SK-N-SH (cell line): ENCODE measurements at regions not wholly inside any gene's neighbourhood (a gene's known extent, or its start where the extent isn't known, plus 50 kb on each side); places are given as distances from the start of the nearest gene placed in this dataset.

Experiments
- CTCF ChIA-PET: fragments of 300-600, 350-600 bp; formaldehyde crosslinking; extraction: SDS; loops from one replicate; lab custom pipeline; 2021; lab: Yijun Ruan, JAX
- POLR2A ChIA-PET: fragments of 350-600 bp; sonication (Branson Sonifier 250); formaldehyde crosslinking; extraction: SDS; loops from one replicate; lab custom pipeline; 2020; ENCODE audit warnings: antibody characterized with exemption, inconsistent platforms; lab: Yijun Ruan, JAX
- DNase-seq: peaks from one replicate; pipeline ENCODE4 v3.0.0; 2012
- H2AFZ ChIP-seq: fragments of 200-600 bp; sonication (generic); 2 replicates; pipeline ENCODE4 v1.8.1; 2016; ENCODE audit warnings: antibody characterized with exemption, mild to moderate bottlenecking, low read depth
- H3F3A ChIP-seq: fragments of 200-600 bp; sonication (generic); replicated peaks from 2 replicates; pipeline ENCODE3; 2016; ENCODE audit warnings: antibody characterized with exemption, mild to moderate bottlenecking; ENCODE audit not compliant: insufficient read depth
- H3K27ac ChIP-seq, 2 experiments: fragments of 200-500 bp in 1 of 2; fragments of 200-600 bp in 1 of 2; sonication (Bioruptor generic) in 1 of 2; sonication (generic), shearing (Covaris generic) in 1 of 2; 2 replicates each; pipeline versions ENCODE4 v1.5.1 to v1.6.1; 2014 to 2016; ENCODE audit warnings: low read depth in 2 of 2, inconsistent platforms in 1 of 2, low read length in 1 of 2, mild to moderate bottlenecking in 1 of 2, mixed read lengths in 1 of 2
- H3K27me3 ChIP-seq: fragments of 200-600 bp; sonication (generic), shearing (Covaris generic); 2 replicates; pipeline ENCODE4 v1.6.1; 2016; ENCODE audit warnings: mixed run types; ENCODE audit not compliant: insufficient read depth
- H3K36me3 ChIP-seq, 2 experiments: fragments of 200-500 bp in 1 of 2; fragments of 200-600 bp in 1 of 2; sonication (Bioruptor generic) in 1 of 2; sonication (generic) in 1 of 2; replicated peaks in 1 of 2; 2 replicates each; pipeline versions ENCODE3 to v1.5.1; 2014 to 2016; ENCODE audit warnings: low read length in 1 of 2, mild to moderate bottlenecking in 1 of 2; ENCODE audit not compliant: insufficient read depth in 2 of 2, control insufficient read depth in 1 of 2
- H3K4me1 ChIP-seq, 2 experiments: fragments of 200-500 bp in 1 of 2; fragments of 200-600 bp in 1 of 2; sonication (Bioruptor generic) in 1 of 2; sonication (generic), shearing (Covaris generic) in 1 of 2; 2 replicates each; pipeline versions ENCODE4 v1.5.1 to v1.6.1; 2014 to 2016; ENCODE audit warnings: low read depth in 1 of 2, low read length in 1 of 2, mixed run types in 1 of 2; ENCODE audit not compliant: insufficient read depth in 2 of 2, control insufficient read depth in 1 of 2
- H3K4me2 ChIP-seq: fragments of 200-600 bp; sonication (generic), shearing (Covaris generic); 2 replicates; pipeline ENCODE4 v1.6.1; 2017; ENCODE audit warnings: mixed run types
- H3K4me3 ChIP-seq, 2 experiments: fragments of 200-500 bp in 1 of 2; fragments of 200-600 bp in 1 of 2; sonication (Bioruptor generic) in 1 of 2; sonication (generic), shearing (Covaris generic) in 1 of 2; 2 replicates each; pipeline versions ENCODE4 v1.5.1 to v1.8.1; 2014 to 2016; ENCODE audit warnings: low read depth in 2 of 2, inconsistent platforms in 1 of 2, low read length in 1 of 2, mild to moderate bottlenecking in 1 of 2, mixed read lengths in 1 of 2, moderate library complexity in 1 of 2
- H3K79me2 ChIP-seq: fragments of 200-600 bp; sonication (generic); 2 replicates; pipeline ENCODE4 v1.8.1; 2017; ENCODE audit warnings: mild to moderate bottlenecking; ENCODE audit not compliant: insufficient read depth
- H3K9ac ChIP-seq: fragments of 200-600 bp; sonication (generic); 2 replicates; pipeline ENCODE4 v1.6.1; 2017; ENCODE audit warnings: mixed run types
- H3K9me2 ChIP-seq: fragments of 200-600 bp; sonication (generic); 2 replicates; pipeline ENCODE4 v1.6.1; 2017; ENCODE audit warnings: mixed run types
- H3K9me3 ChIP-seq: fragments of 200-600 bp; sonication (generic); 2 replicates; pipeline ENCODE4 v1.6.1; 2017; ENCODE audit warnings: mixed run types, mild to moderate bottlenecking, moderate library complexity
- H4K20me1 ChIP-seq: fragments of 200-600 bp; sonication (generic); 2 replicates; pipeline ENCODE4 v1.6.1; 2017; ENCODE audit warnings: mild to moderate bottlenecking, mixed run types; ENCODE audit not compliant: insufficient read depth
- CHD2 ChIP-seq: fragments of 150-350 bp; IDR thresholded peaks from 2 replicates; pipeline ENCODE4 v1.6.1; 2018; ENCODE audit warnings: low read length; ENCODE audit not compliant: partially characterized antibody
- ELF1 ChIP-seq: IDR thresholded peaks from 2 replicates; pipeline ENCODE4 v1.4.0; 2012
- EP300 ChIP-seq, 2 experiments: IDR thresholded peaks; 2 replicates each; pipeline versions ENCODE4 v1.4.0 to v1.6.1; 2012; ENCODE audit warnings: borderline replicate concordance in 1 of 2, low read depth in 1 of 2, low read length in 1 of 2
- EZH2phosphoT487 ChIP-seq: fragments of 200-600 bp; sonication (generic); IDR thresholded peaks from 2 replicates; pipeline ENCODE4 v1.6.1; 2017; ENCODE audit warnings: low read depth, mixed run types, mild to moderate bottlenecking, antibody characterized with exemption, moderate library complexity, borderline replicate concordance
- JUND ChIP-seq: IDR thresholded peaks from 2 replicates; pipeline ENCODE4 v1.4.0; 2012
- MXI1 ChIP-seq: IDR thresholded peaks from 2 replicates; pipeline ENCODE4 v1.6.1; 2012; ENCODE audit warnings: mild to moderate bottlenecking, low read depth, low read length, improper control_type of control experiment
- RAD21 ChIP-seq: IDR thresholded peaks from 2 replicates; pipeline ENCODE4 v1.6.1; 2012; ENCODE audit warnings: mild to moderate bottlenecking, low read length
- REST ChIP-seq: IDR thresholded peaks from 2 replicates; pipeline ENCODE4 v1.6.1; 2012; ENCODE audit warnings: mild to moderate bottlenecking, low read depth, low read length, moderate library complexity
- TEAD4 ChIP-seq: IDR thresholded peaks from 2 replicates; pipeline ENCODE4 v1.4.0; 2012; ENCODE audit warnings: mild to moderate bottlenecking, borderline replicate concordance; ENCODE audit not compliant: insufficient read depth
- USF1 ChIP-seq: IDR thresholded peaks from 2 replicates; pipeline ENCODE4 v1.4.0; 2012; ENCODE audit warnings: low read depth, borderline replicate concordance
- YY1 ChIP-seq: IDR thresholded peaks from 2 replicates; pipeline ENCODE4 v1.4.0; 2012; ENCODE audit warnings: low read depth, mild to moderate bottlenecking
- WGBS: methylation state at CpG from one replicate; pipeline ENCODE4 v1.1.6; 2017; ENCODE audit warnings: low lambda C conversion rate; 5-methylcytosine and 5-hydroxymethylcytosine counted together
- TF ChIP-seq, protein P1 (sequence below): IDR thresholded peaks from 2 replicates; pipeline ENCODE4 v1.4.0; 2012; ENCODE audit warnings: low read depth, borderline replicate concordance

DNA sequence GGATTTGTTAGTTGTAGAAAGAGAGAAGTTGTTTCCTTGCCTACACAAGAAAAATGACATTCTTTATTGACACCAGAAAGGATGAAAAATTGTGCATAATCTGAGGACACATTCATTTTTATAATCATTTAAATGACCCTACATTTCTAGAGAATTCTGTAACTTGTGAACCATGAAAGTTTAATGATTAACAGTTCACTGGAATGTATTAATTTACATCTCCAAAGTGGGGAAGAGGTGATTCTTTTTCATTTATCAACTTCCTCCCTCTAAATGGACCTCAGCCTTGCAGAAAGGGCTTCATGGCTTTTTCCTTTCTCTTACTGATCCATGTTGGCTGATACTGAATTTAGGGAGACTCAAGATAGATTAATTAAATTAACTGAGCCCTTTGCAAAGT, 565.2 kb upstream of the LINC00305 start:
- POLR2A ChIA-PET: no interaction called here
- H4K20me1 ChIP-seq: no peaks in the 10 kb centered on the region

GRCh38 chr18:64713284-64713683, 564.4 kb upstream of the LINC00305 start:
- H3K27ac ChIP-seq: no peak overlapping the region
- DNase-seq: no peak
- TF ChIP-seq EZH2phosphoT487: no peak
- no peak for TF ChIP-seq USF1
- TF ChIP-seq, protein P1, sequence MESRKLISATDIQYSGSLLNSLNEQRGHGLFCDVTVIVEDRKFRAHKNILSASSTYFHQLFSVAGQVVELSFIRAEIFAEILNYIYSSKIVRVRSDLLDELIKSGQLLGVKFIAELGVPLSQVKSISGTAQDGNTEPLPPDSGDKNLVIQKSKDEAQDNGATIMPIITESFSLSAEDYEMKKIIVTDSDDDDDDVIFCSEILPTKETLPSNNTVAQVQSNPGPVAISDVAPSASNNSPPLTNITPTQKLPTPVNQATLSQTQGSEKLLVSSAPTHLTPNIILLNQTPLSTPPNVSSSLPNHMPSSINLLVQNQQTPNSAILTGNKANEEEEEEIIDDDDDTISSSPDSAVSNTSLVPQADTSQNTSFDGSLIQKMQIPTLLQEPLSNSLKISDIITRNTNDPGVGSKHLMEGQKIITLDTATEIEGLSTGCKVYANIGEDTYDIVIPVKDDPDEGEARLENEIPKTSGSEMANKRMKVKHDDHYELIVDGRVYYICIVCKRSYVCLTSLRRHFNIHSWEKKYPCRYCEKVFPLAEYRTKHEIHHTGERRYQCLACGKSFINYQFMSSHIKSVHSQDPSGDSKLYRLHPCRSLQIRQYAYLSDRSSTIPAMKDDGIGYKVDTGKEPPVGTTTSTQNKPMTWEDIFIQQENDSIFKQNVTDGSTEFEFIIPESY: no peak
- no peak for TF ChIP-seq MXI1
- TF ChIP-seq REST: no peak
- no peak for TF ChIP-seq JUND
- no peak for TF ChIP-seq ELF1
- TF ChIP-seq TEAD4: no peak
- H3K36me3 ChIP-seq: no peaks in the 10 kb centered on the region
- H3K4me1 ChIP-seq: no peaks in the 10 kb centered on the region
- WGBS: 34% methylated on average over 2 of the region's 2 CpGs
- H4K20me1 ChIP-seq: no peaks in the 10 kb centered on the region
- H2AFZ ChIP-seq: no peak overlapping the region
- H3K9me2 ChIP-seq: no peaks in the 10 kb centered on the region; the same call in 1 of the 2 replicates
- H3K9ac ChIP-seq: no peak overlapping the region
- no peaks in the 10 kb centered on the region for H3F3A ChIP-seq
- POLR2A ChIA-PET: no interaction called here
- H3K27me3 ChIP-seq: no peaks in the 10 kb centered on the region
- H3K79me2 ChIP-seq: no peaks in the 10 kb centered on the region; the same call in 1 of the 2 replicates
- H3K9me3 ChIP-seq: no peaks in the 10 kb centered on the region
- CTCF ChIA-PET: no interaction called here
- no peak overlapping the region for H3K4me3 ChIP-seq
- H3K4me2 ChIP-seq: no peak overlapping the region

More for the DNA sequence above, 565.2 kb upstream of the LINC00305 start:
- H3K4me2 ChIP-seq: no peak overlapping the region
- H3K4me1 ChIP-seq: no peaks in the 10 kb centered on the region
- H3F3A ChIP-seq: no peaks in the 10 kb centered on the region
- CTCF ChIA-PET: interaction anchor here (0.6 kb wide), 1 partner anchor 465 kb away, joined by 3 read pairs; no protein-coding TSS in a partner anchor
- H3K79me2 ChIP-seq: no peaks in the 10 kb centered on the region; the same call in 1 of the 2 replicates
- H3K36me3 ChIP-seq: no peaks in the 10 kb centered on the region
- H3K27me3 ChIP-seq: no peaks in the 10 kb centered on the region
- no peak overlapping the region for H3K27ac ChIP-seq
- no peak overlapping the region for H2AFZ ChIP-seq
- no peak overlapping the region for H3K4me3 ChIP-seq
- H3K9me3 ChIP-seq: no peaks in the 10 kb centered on the region
- TF ChIP-seq RAD21: no peak
- no peak for TF ChIP-seq EP300 (IDR thresholded peaks at IDR 0.05; ENCODE audit: borderline replicate concordance in 1 of 2, low read depth in 1 of 2, low read length in 1 of 2)
- TF ChIP-seq CHD2: no peak
- TF ChIP-seq TEAD4: no peak
- TF ChIP-seq, protein P1: no peak
- no peak for TF ChIP-seq YY1
- H3K9me2 ChIP-seq: no peaks in the 10 kb centered on the region; the same call in 1 of the 2 replicates
- no peak for DNase-seq
- H3K9ac ChIP-seq: no peak overlapping the region
